ENCODE measurements at regions not wholly inside any gene's neighbourhood (a gene's known extent, or its start where the extent isn't known, plus 50 kb on each side); places are given as distances from the start of the nearest gene placed in this dataset.

- no peak for TF ChIP-seq CTCF (IDR thresholded peaks at IDR 0.05)
- POLR2A ChIA-PET: no interaction called here
- no peaks in the 10 kb centered on the region for H3K27me3 Mint-ChIP-seq
- H3K9me3 ChIP-seq (ENCODE audit: control insufficient read depth in 1 of 2, insufficient read depth in 1 of 2, low read length in 2 of 2): no peaks in the 10 kb centered on the region
- H3K36me3 ChIP-seq (ENCODE audit: insufficient read depth, low read length): no peaks in the 10 kb centered on the region
- no peaks in the 10 kb centered on the region for H3K9me3 Mint-ChIP-seq
- no peaks in the 10 kb centered on the region for H3K27me3 ChIP-seq (ENCODE audit: control insufficient read depth in 1 of 2, insufficient read depth in 2 of 2, low read length in 2 of 2)
- H3K27ac Mint-ChIP-seq: no peak overlapping the region
- H3K36me3 Mint-ChIP-seq (ENCODE audit: low read depth): no peaks in the 10 kb centered on the region
- no peaks in the 10 kb centered on the region for H3K4me1 Mint-ChIP-seq (ENCODE audit: low read depth)
- intact Hi-C loops (cut with DNase I, micrococcal nuclease): no loop called here
- CTCF ChIA-PET: no interaction called here
- no peak overlapping the region for H3K4me3 Mint-ChIP-seq
- H3K4me3 ChIP-seq (ENCODE audit: low read length): no peak overlapping the region
- no peak for DNase-seq
- ATAC-seq (ENCODE audit: poor library complexity): no peak
- H3K27ac ChIP-seq (ENCODE audit: low read depth in 1 of 2, low read length in 2 of 2): no peak overlapping the region
- H3K4me1 ChIP-seq (ENCODE audit: insufficient read depth, low read length): no peaks in the 10 kb centered on the region
These were observed 140.0 kb upstream of the TPK1 start for GRCh38 chr7:144975882-144976281.

GRCh38 chr7:144969787-144970186 is 133.9 kb upstream of the TPK1 start:
- Histone ChIP-seq H3K4me3 (ENCODE audit: low read length) (no peak overlapping the region), H3K9me3 (ENCODE audit: control insufficient read depth in 1 of 2, insufficient read depth in 1 of 2, low read length in 2 of 2) (no peaks in the 10 kb centered on the region), H3K36me3 (ENCODE audit: insufficient read depth, low read length) (no peaks in the 10 kb centered on the region), H3K4me1 (ENCODE audit: insufficient read depth, low read length) (no peaks in the 10 kb centered on the region), H3K27ac (ENCODE audit: low read depth in 1 of 2, low read length in 2 of 2) (no peak overlapping the region), H3K27me3 (ENCODE audit: control insufficient read depth in 1 of 2, insufficient read depth in 2 of 2, low read length in 2 of 2) (no peaks in the 10 kb centered on the region)
- H3K27ac Mint-ChIP-seq: no peak overlapping the region
- TF ChIP-seq CTCF (IDR thresholded peaks at IDR 0.05): no peak
- H3K4me1 Mint-ChIP-seq (ENCODE audit: low read depth): no peaks in the 10 kb centered on the region
- intact Hi-C loops (cut with DNase I, micrococcal nuclease): no loop called here
- no peak for DNase-seq
- H3K4me3 Mint-ChIP-seq: no peak overlapping the region
- H3K27me3 Mint-ChIP-seq: no peaks in the 10 kb centered on the region
- POLR2A ChIA-PET: no interaction called here
- no peak for ATAC-seq (ENCODE audit: poor library complexity)
- CTCF ChIA-PET: no interaction called here
- no peaks in the 10 kb centered on the region for H3K9me3 Mint-ChIP-seq
- no peaks in the 10 kb centered on the region for H3K36me3 Mint-ChIP-seq (ENCODE audit: low read depth)

- H3K4me1 Mint-ChIP-seq (ENCODE audit: low read depth): no peaks in the 10 kb centered on the region
These were observed 124.9 kb upstream of the TPK1 start for GRCh38 chr7:144960763-144961162.

More at GRCh38 chr7:144960763-144961162, 124.9 kb upstream of the TPK1 start:
- no peaks in the 10 kb centered on the region for H3K27me3 ChIP-seq (ENCODE audit: control insufficient read depth in 1 of 2, insufficient read depth in 2 of 2, low read length in 2 of 2)
- Mint-ChIP-seq H3K4me3 (no peak overlapping the region), H3K9me3 (no peaks in the 10 kb centered on the region), H3K27ac (no peak overlapping the region), H3K27me3 (no peaks in the 10 kb centered on the region), H3K36me3 (ENCODE audit: low read depth) (no peaks in the 10 kb centered on the region)
- no peak for ATAC-seq (ENCODE audit: poor library complexity)
- no peaks in the 10 kb centered on the region for H3K36me3 ChIP-seq (ENCODE audit: insufficient read depth, low read length)
- no peak for DNase-seq
- no peak overlapping the region for H3K27ac ChIP-seq (ENCODE audit: low read depth in 1 of 2, low read length in 2 of 2)
- no peaks in the 10 kb centered on the region for H3K4me1 ChIP-seq (ENCODE audit: insufficient read depth, low read length)
- intact Hi-C loops (cut with DNase I, micrococcal nuclease): no loop called here
- CTCF ChIA-PET: no interaction called here
- POLR2A ChIA-PET: no interaction called here
- TF ChIP-seq CTCF (IDR thresholded peaks at IDR 0.05): no peak
- H3K9me3 ChIP-seq (ENCODE audit: control insufficient read depth in 1 of 2, insufficient read depth in 1 of 2, low read length in 2 of 2): no peaks in the 10 kb centered on the region
- H3K4me3 ChIP-seq (ENCODE audit: low read length): no peak overlapping the region
